ENCODE measurements at regions not wholly inside any gene's neighbourhood (a gene's known extent, or its start where the extent isn't known, plus 50 kb on each side); places are given as distances from the start of the nearest gene placed in this dataset.
"Not testable (repeated sequence)": the region's sequence is repeated elsewhere in the genome, so short reads cannot be mapped to it uniquely, and the experiment has no call there.

GRCh38 chr2:83879127-83879526 lies 580.0 kb downstream of the SUCLG1 start:
- H3K4me3 ChIP-seq (ENCODE audit: low read length in 3 of 3): no peak overlapping the region
- no peak for TF ChIP-seq CTCF (IDR thresholded peaks at IDR 0.05; ENCODE audit: borderline replicate concordance, extremely low read depth, insufficient read depth)
- no peaks in the 10 kb centered on the region for H3K4me1 ChIP-seq (ENCODE audit: control insufficient read depth in 2 of 3, insufficient read depth in 2 of 3, low read depth in 1 of 3, low read length in 3 of 3)
- no peaks in the 10 kb centered on the region for H3K27me3 ChIP-seq (ENCODE audit: control insufficient read depth, insufficient read depth, low read length)
- DNase-seq (peak in 1 of 5 donors; percentile 49), FAIRE-seq (no peak)
- intact Hi-C loops (cut with DNase I): no loop called here
- no peak overlapping the region for H3K9ac ChIP-seq (ENCODE audit: low read length in 3 of 3)
- H3K27ac ChIP-seq (ENCODE audit: low read depth in 2 of 2, low read length in 2 of 2): no peak overlapping the region
- no peaks in the 10 kb centered on the region for H3K9me3 ChIP-seq (ENCODE audit: control insufficient read depth in 2 of 3, insufficient read depth in 1 of 3, low read length in 3 of 3)
- no peaks in the 10 kb centered on the region for H3K36me3 ChIP-seq (ENCODE audit: control insufficient read depth in 2 of 3, insufficient read depth in 3 of 3, low read length in 3 of 3)

- H3K4me3 ChIP-seq (ENCODE audit: low read length in 3 of 3); H3K4me1 ChIP-seq (ENCODE audit: control insufficient read depth in 2 of 3, insufficient read depth in 2 of 3, low read depth in 1 of 3, low read length in 3 of 3); H3K36me3 ChIP-seq (ENCODE audit: control insufficient read depth in 2 of 3, insufficient read depth in 3 of 3, low read length in 3 of 3); H3K9ac ChIP-seq (ENCODE audit: low read length in 3 of 3); FAIRE-seq; H3K27me3 ChIP-seq (ENCODE audit: control insufficient read depth, insufficient read depth, low read length); intact Hi-C loops (cut with DNase I); H3K27ac ChIP-seq (ENCODE audit: low read depth in 2 of 2, low read length in 2 of 2); H3K9me3 ChIP-seq (ENCODE audit: control insufficient read depth in 2 of 3, insufficient read depth in 1 of 3, low read length in 3 of 3): not testable (repeated sequence)
- DNase-seq: peak in 1 of 5 donors; percentile 70
Measured at GRCh38 chr2:83877261-83877660, 581.8 kb downstream of the SUCLG1 start.

- no peak overlapping the region for H3K9ac ChIP-seq (ENCODE audit: low read length in 3 of 3)
- intact Hi-C loops (cut with DNase I): no loop called here
- no peaks in the 10 kb centered on the region for H3K4me1 ChIP-seq (ENCODE audit: control insufficient read depth in 2 of 3, insufficient read depth in 2 of 3, low read depth in 1 of 3, low read length in 3 of 3)
- no peaks in the 10 kb centered on the region for H3K36me3 ChIP-seq (ENCODE audit: control insufficient read depth in 2 of 3, insufficient read depth in 3 of 3, low read length in 3 of 3)
- H3K9me3 ChIP-seq (ENCODE audit: control insufficient read depth in 2 of 3, insufficient read depth in 1 of 3, low read length in 3 of 3): no peaks in the 10 kb centered on the region
- no peak overlapping the region for H3K4me3 ChIP-seq (ENCODE audit: low read length in 3 of 3)
- H3K27me3 ChIP-seq (ENCODE audit: control insufficient read depth, insufficient read depth, low read length): no peaks in the 10 kb centered on the region
- no peak overlapping the region for H3K27ac ChIP-seq (ENCODE audit: low read depth in 2 of 2, low read length in 2 of 2)
- FAIRE-seq (no peak), DNase-seq (no peak)
- TF ChIP-seq CTCF (IDR thresholded peaks at IDR 0.05; ENCODE audit: borderline replicate concordance, extremely low read depth, insufficient read depth): no peak
Measured at GRCh38 chr2:83874712-83875430, 584.2 kb downstream of the SUCLG1 start.

GRCh38 chr2:83874066-83874465 lies 585.0 kb downstream of the SUCLG1 start:
- DNase-seq (no peak), FAIRE-seq (no peak)
- H3K4me1 ChIP-seq (ENCODE audit: control insufficient read depth in 2 of 3, insufficient read depth in 2 of 3, low read depth in 1 of 3, low read length in 3 of 3): no peaks in the 10 kb centered on the region
- intact Hi-C loops (cut with DNase I): no loop called here
- no peaks in the 10 kb centered on the region for H3K27me3 ChIP-seq (ENCODE audit: control insufficient read depth, insufficient read depth, low read length)
- no peak overlapping the region for H3K4me3 ChIP-seq (ENCODE audit: low read length in 3 of 3)
- no peak for TF ChIP-seq CTCF (IDR thresholded peaks at IDR 0.05; ENCODE audit: borderline replicate concordance, extremely low read depth, insufficient read depth)
- no peak overlapping the region for H3K27ac ChIP-seq (ENCODE audit: low read depth in 2 of 2, low read length in 2 of 2)
- H3K36me3 ChIP-seq (ENCODE audit: control insufficient read depth in 2 of 3, insufficient read depth in 3 of 3, low read length in 3 of 3): no peaks in the 10 kb centered on the region
- no peak overlapping the region for H3K9ac ChIP-seq (ENCODE audit: low read length in 3 of 3)
- no peaks in the 10 kb centered on the region for H3K9me3 ChIP-seq (ENCODE audit: control insufficient read depth in 2 of 3, insufficient read depth in 1 of 3, low read length in 3 of 3)
